Esophagus squamous epithelium (tissue), 4 donors: ENCODE measurements at regions not wholly inside any gene's neighbourhood (a gene's known extent, or its start where the extent isn't known, plus 50 kb on each side); places are given as distances from the start of the nearest gene placed in this dataset.

Experiments used
- CTCF ChIP-seq, 6 experiments: fragments of 450-650 bp in 4 of 6; fragments of 200-600 bp in 2 of 6; sonication (generic) in 2 of 6; IDR thresholded peaks; one replicate each; pipeline ENCODE4 v1.5.1; 2016 to 2019; ENCODE audit warnings: antibody characterized with exemption in 6 of 6, mild to moderate bottlenecking in 4 of 6, moderate library complexity in 4 of 6
- POLR2A ChIP-seq, 4 donors: fragments of 450-650 bp; IDR thresholded peaks; one replicate each; pipeline ENCODE4 v1.6.1; 2017; ENCODE audit warnings: antibody characterized with exemption in 4 of 4, mild to moderate bottlenecking in 4 of 4, moderate library complexity in 3 of 4

- TF ChIP-seq CTCF (IDR thresholded peaks at IDR 0.05) (no peak), POLR2A (IDR thresholded peaks at IDR 0.05) (no peak)
Observed at GRCh38 chr6:81601918-81602317, 150.6 kb downstream of the TENT5A start.
